Stimulated activated CD8-positive, alpha-beta memory T cell treated with anti-CD3 and anti-CD28 coated beads, Interleukin-2, amount 100 ng/mL, for 48 hours (primary cell): ENCODE measurements at regions not wholly inside any gene's neighbourhood (a gene's known extent, or its start where the extent isn't known, plus 50 kb on each side); places are given as distances from the start of the nearest gene placed in this dataset.

Experiments used
- DNase-seq, 2 donors: peaks; one replicate each; pipeline ENCODE4 v3.0.0-alpha.2; 2020; ENCODE audit warnings: low read depth in 2 of 2

DNA sequence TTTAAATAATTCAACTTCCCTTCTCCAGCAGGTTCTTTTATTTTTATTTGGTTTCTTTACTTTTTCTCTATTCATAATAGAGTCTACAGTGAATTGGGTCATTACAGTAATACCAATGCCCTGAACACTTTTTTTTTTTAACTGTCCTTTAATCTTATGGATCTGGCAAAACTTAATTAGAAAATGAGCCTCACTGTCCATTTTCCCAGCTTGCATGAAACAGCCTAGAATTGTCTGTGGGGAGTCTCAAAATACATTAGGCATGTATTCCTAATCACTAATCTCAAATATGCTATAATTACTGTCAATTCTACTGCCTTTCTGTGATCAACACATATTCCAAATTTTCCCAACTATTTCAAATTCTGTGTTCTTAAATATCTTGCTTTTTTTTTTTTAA lies 406.8 kb downstream of the ANXA1 start:
- DNase-seq: no peak

DNA sequence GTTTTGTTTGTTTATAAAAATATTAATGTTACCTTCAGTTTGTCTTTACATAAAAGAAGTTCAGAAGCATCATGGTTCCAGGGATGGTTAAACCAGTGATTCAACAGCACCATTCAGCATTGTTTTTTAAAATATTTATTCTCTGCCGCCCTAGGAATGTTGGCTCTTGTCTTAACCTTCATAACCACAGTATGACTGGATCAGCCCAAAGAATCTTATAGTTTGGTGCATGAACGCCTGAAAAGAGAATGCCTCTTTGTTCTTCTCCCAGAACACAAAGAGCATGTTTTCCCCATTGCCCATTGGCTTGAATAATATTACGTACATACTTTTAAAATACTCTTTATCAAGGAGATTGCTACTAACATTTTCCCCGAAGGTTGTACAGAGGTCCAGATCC lies 413.4 kb downstream of the ANXA1 start:
- DNase-seq: no peak

DNA sequence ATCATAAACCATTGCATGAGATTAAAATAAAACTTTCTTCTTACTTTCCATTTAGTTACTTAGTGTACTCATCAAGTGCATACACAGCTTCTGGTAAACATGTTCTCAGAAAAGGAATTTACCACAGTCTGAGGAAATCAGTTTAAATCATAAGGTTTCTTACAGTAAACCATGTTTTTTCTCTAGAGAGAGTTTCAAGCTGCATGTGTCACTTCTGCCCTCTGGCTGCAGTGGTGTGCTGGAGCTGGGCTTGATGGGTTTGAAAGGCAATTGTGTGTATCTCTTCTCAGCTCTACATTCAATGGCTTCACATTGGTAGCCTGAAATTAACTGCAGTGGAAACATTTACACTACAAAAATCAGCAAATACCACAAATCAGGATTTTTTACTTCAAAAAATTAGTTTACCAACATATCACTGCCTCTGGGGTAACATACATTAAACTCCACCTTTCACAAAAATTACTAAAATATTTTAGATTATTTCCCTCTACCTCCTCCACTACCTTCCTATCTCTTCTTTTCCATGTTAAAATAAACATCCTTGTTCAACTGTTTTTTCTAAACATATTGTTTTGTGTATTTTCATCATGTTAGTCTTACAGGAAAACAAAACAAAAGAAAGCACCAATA lies 414.3 kb downstream of the ANXA1 start:
- no peak for DNase-seq

DNA sequence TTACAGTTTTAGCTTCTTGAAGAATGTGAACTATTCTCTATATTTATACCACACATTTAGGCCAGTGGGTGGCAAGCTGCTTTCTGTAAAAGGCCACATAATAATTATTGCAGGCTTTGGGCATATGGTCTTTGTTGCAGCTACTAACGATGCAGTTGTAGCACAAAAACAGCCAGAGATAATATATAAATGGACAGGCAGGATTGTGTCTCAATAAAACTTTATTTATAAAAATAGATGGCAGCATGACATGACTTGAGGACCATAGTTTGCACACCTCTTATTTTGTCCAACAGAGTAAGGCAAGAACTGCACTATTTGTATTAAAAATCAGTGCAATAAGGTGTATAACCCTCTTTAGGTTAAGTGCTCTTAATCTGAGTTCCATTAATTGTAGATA lies 415.0 kb downstream of the ANXA1 start:
- DNase-seq: no peak

DNA sequence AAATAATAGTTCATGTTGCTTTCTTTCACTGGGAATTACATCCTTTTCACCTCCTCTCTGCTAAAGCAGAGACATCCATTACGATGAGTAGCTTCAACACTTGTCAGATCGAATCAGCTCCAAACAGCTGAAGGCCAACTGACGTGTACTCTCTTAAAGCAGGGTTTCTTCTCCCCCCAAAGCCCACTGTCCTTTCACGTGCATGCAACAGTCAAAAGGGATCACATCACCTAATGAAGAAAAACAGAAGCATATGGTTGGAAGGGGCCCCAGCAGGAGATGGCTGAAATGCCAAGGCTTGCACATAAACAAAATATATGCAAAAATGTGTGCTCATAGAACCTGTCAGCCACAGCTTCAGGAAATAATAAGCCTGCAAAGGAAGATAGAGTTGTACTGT lies 421.6 kb downstream of the ANXA1 start:
- no peak for DNase-seq

DNA sequence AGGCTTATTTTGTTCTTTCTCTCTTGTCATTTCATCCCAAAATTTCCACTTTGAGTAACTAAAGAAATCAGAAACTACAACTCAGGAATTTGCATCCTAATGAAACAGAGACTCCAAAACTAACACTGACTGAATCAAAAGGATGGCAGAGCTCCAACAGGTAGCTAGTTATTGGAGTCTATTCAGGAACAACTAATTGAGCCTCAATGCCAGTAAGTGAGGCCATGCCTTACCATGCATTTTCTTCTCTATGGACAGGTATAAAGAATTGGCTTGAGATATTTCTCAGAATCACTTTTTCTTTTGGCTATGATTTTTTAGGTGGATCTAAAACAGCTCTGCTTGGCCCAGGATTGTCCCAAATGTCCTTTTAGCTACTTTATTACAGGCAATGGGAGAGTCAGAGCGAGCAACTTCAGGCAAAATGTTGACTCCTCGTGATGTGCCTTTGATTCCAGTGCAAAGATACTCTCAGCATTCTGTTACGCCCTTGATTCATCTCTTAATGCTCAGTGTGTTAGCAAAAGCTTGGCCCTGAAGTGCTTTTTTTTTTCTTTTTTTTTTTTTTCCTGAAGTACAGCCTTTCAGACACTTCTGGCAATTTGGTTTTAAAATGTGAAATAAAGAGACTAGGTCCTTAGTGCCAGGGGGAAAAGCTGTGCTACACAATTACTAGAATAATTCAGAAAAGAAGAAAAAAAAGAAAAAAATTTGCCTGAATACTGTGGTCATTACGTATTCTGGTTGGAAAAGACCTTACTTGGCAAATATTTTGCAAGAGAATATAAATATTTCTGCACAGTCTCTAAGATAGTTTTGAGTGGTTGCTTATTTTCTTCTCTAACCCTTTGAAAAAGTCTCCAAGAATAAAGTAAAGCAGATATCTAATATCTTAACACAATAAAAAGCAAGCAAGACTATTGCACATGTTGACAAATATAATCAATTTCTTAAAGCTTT lies 423.7 kb downstream of the ANXA1 start:
- DNase-seq: no peak

DNA sequence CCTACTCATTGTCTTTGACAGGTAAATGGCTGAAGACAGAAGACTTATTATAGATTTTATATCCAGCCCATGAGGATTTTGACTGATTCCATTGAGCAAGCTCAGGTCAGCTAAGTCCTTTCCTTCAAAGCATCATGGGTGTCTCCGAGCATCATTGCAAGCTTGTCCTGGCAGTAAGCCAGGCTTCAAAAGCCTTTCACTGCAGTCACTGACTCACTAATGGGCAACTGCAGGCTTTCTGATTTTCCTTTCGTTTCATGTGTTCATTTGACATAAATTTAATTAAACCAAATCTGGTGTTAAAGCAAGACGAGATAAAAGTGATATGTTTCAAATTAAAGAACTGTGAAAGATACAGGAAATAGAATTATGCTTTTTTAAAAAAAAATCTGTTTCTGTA lies 426.2 kb downstream of the ANXA1 start:
- DNase-seq: no peak

DNA sequence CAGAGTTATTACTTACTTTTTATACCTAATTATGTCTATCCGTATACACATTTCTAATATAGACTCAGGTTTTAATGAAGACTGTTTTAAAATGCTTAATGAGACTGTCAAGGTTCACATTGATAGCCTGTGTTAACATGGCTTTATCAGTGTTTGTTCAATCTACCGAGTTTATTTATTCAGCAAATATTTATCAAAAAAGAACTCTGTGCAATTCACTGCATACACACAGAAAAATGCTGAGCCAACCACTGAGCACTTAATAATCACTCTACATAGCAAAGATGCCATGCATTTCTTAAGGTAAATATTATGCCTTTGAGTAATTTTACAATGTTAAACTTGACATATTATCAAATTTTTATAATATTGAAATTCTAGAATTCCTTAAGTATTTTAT lies 428.2 kb downstream of the ANXA1 start:
- DNase-seq: no peak

DNA sequence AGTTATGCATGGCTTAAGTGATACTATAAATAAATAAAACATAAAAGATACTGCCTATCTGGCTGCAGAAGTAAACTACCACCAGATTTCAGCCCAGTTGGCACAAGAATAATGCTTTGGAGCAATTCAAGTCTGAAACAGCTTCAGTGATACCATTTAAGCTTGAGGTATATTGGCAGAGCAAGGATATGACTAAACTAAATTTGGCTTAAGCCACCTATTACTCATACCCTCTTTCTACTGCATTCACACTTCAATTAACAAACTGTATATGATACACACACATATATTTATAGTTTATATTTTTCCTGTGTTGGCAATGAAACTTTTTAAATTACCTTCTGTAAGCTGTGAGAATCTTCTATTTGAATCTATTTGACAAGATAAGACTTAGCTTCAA lies 431.9 kb downstream of the ANXA1 start:
- DNase-seq: no peak

DNA sequence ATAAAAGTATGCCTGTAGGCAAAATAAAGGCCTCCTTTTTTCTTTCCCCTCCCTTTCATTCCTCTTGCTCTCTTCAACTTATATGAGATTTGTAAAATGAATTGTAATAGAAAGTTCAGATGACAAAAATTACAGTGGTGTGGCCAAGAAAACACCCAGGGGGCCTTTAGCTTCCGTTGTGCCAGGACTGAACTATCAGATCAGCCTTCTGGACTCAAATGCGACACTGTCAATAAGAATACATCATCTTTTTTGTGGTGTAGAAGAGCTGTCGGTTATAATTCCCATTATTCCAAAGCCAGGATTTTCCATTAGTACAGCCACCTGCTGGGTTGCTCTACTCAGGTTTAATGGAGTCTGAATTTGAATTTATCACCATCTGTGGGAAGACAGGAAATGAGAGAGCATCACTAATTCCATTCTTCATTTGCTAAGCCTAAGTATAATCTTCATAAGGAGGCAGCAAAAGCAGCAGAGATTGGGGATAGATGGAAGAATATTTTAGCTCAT lies 443.4 kb downstream of the ANXA1 start:
- no peak for DNase-seq

DNA sequence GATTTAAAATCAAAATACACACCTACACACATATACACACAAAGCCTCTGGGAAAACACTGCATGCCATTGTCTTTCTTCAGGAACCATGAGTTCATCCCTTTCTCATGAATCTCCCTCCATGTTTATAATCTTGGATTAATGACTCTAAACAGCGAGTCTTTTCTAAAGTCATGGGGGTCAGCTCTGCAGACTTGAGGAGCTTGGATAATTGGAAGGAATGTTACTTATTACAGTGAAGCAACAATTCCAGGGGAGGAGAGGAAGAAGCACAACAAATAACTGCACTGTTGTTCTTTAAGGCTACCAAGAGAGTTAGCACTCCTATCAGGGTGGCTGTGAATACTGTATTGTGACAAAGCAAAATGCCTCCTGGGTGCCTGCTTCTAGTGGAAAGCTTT lies 444.7 kb downstream of the ANXA1 start:
- no peak for DNase-seq

DNA sequence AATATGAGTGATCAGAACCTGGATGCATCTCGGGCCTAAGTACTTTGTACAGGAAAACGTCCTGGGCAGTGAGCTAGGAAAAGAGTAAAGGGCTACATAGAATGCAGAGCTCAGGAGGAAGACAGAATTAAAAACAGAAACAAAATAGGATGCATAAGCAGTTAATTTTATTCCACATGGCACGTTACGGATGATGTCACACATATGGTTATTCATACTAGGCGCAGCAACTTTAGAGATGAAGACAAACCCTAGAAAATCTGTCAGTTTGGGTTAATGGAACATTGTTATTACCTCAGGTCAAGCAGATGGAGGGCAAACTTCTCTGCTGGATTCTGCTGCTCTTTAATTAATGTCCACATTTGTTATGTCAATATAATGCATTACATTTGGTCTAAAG lies 445.4 kb downstream of the ANXA1 start:
- DNase-seq: no peak

DNA sequence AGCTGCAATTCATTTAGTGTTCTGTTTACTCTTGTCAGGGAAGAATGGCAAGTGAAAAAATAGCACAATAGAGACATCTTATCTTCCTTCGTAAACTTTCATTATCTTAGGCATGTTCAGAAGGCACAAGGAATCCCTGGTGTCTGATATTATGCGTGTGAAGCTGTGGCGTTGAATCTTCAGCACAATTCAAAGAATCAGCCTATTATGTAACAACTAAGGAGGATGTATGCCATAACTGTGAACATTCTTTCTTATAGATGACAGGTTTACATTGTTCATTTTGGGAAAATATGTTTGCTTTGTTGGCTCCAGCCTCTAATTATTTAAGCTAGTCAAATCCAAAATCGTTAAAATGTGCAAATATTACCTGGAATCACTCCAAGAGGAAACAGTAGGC lies 446.1 kb downstream of the ANXA1 start:
- DNase-seq: no peak

DNA sequence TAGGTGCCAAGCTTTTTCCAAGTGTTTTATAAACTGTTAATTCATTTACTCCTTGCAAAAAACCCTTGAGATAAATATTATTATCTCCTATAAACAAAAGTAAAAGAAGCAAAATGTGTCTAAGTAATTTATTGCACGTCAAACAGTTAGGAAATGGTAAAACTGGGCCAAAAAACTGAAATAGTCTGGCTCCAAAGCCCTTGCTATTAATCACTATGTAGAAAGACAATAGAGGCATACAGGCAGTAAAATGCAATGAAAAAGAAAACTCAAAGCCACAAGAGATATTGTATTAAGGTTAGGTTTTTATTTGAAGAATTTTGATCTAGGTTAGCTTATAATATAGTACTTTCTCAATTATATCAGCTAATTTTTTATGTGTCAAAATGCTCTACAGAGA lies 457.7 kb downstream of the ANXA1 start:
- no peak for DNase-seq

DNA sequence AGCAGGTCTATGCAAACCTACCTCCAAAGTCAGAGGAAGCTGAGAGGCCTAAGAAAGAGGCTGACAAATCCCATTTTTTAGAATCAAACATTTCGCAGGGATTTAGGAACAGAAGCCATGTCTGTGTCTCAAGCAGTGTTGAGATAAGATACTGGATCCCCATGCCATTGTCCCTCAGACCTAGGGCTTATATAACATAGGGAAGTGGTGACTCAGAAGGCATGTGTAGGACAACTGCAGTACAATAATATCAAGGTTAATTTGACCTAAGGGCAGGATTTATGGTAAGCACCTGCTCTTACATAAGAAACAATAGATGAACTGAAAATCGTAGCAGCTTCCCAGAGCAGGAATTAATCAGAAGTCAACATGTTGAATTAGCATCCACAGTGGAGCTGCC lies 459.4 kb downstream of the ANXA1 start:
- DNase-seq: no peak

DNA sequence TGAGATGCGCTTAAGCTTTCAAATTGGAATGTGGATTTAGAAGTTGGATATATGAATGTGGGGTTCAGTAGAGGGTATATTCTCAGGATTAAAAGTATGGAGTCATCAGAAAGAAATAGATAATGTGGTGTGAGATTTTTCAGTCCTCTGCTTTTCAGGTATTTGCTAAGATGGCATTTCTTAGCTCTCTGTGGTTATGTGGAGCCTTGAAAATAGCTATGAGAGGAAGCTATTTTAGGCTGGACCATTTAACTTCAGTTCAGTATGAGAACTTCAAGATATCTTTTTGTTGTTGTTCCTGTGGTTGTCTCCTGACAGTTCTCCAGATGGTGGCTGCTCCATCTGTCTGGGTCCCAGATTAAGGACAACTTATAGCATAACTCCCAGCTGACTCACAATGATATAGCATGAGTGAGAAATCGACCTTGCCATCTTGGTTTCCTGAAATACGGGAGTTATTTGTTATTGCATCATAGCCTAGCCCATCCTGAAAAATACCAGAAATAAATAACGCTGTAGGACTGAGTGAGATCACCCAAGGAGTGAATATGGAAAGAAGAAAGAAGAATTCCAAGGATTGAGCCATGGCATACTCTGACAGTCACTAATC lies 461.5 kb downstream of the ANXA1 start:
- DNase-seq: no peak

DNA sequence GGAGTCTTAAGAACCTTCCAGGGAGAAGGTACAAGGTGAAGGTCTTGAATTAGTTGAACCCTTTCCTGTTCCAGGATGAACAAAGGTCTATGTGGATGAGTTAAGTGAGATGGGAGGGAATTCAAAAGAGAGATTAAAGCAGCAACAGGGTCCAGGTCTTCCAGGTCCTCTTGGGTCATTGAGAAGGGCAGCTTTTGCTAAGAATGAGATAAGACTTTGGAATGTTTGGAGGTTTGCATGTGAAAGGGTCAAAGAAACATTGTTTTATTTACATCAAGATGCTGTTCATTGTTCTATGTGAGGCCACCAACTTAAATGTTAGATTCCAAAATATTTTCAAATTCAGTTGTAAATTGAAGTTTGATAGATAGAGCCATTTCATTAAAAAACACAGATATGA lies 463.9 kb downstream of the ANXA1 start:
- no peak for DNase-seq

DNA sequence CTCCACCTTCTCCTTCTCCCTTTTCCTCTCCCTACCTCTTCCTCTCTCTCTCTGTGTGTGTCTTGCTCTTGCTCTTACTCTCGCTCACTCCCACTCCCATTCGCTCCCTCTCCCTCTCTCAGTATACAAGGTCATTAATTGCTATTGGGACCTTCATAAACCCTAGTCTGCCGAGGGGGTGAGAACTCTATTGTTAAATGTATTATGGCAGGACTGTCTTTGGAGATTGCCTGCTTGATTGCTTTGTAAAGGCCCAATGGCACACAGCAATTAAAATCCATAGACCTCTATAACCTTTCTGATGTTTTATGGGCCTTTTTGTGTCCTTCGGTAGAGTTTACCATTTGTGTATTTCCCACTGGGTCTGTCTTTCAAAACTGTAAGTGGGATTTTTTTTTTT lies 465.9 kb downstream of the ANXA1 start:
- no peak for DNase-seq

DNA sequence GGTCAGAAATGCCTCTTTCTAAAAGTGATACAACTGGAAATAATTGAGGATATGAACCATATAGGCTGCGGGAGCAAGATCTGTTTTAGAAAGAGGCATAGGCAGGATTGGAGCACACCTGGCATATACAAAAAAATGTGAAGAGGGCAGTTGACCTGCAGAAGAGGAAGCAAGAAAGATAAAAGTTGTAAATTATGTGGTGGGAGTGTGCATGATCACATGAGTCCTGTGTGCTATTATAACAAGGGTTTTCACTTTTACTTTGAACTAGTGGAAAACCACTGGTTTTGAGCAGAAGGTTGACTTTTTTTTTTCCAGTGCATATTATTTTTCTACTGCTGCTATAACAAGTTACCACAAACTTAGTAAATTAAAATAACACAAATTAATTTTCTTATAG lies 489.3 kb downstream of the ANXA1 start:
- no peak for DNase-seq

DNA sequence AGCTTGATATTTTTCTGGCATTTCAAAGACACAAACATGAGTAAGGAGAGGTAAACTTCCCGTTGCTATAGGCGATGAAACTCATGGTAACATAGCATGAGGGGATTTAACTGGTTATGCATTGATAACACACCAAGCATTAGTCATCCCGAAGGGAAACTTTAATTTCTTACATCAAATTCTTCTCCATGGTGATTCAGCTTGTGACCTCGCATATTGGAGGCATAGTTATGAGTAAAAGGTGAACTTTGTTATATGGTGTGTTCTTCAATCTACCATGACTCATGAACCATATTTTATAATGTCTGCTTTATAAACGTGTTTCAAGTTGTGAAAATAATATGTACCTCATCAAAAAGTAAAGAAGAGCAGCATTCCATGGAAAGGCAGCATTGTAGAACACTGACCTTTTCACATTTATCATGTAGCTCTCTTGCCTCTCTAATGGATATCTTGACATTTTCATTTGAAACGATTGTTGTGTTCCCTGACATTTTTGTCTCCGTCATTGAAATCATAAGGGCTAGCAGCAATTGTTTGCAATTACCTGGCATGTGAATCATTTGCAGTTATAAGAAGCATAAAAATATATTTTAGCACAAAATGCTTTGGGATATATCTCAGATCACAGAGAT lies 491.8 kb downstream of the ANXA1 start:
- no peak for DNase-seq

DNA sequence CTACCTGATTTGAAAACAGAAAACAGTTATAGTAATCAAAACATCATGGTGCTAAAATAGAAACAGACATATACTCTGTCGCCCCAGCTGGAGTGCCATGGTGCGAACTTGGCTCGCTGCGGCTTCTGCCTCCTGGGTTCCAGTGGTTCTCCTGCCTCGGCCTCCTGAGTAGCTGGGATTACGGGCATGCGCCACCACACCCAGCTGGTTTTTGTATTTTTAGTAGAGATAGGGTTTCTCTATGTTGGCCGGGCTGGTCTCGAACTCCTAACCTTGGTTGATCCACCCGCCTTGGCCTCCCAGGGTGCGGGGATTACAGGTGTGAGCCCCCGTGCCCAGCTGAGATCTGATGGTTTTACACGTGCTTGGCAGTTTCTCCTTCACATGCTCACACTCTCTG lies 495.9 kb downstream of the ANXA1 start:
- no peak for DNase-seq

DNA sequence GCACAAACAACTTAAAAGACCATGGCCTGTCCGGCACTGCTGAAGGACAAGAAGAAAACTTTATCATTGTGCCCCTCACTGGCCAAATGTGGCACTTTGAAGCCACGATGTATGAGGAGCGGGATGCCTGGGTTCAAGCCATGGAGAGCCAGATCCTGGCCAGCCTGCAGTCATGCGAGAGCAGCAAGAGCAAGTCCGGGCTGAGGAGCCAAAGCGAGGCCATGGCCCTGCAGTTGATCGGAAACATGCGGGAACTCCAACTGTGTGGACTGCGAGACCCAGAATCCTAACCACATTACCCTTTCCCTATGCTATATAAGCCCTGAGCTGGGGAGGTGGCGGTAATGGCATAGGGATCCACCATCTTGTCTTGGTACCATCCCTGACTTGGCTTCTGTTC lies 497.9 kb downstream of the ANXA1 start:
- no peak for DNase-seq
